Transverse colon (tissue), 4 donors: ENCODE measurements at regions not wholly inside any gene's neighbourhood (a gene's known extent, or its start where the extent isn't known, plus 50 kb on each side); places are given as distances from the start of the nearest gene placed in this dataset.

Source experiments
- DNase-seq: peaks from one replicate; pipeline ENCODE4 v3.0.0-alpha.2; 2019
- H3K27ac ChIP-seq, 4 donors: fragments of 200-600 bp; sonication (generic); 2 replicates each; pipeline ENCODE4 v1.5.1; 2016 to 2018; ENCODE audit warnings: inconsistent platforms in 4 of 4
- H3K27me3 ChIP-seq: fragments of 200-600 bp; sonication (generic); 2 replicates; pipeline ENCODE4 v1.5.1; 2017; ENCODE audit warnings: inconsistent platforms
- H3K36me3 ChIP-seq, 4 donors: fragments of 200-600 bp; sonication (generic); 2 replicates each; pipeline ENCODE4 v1.5.1; 2017 to 2019; ENCODE audit warnings: inconsistent platforms in 4 of 4
- H3K4me1 ChIP-seq, 4 donors: fragments of 200-600 bp; sonication (generic); 2 replicates each; pipeline ENCODE4 v1.5.1; 2017 to 2020; ENCODE audit warnings: inconsistent platforms in 4 of 4
- H3K4me3 ChIP-seq, 4 donors: fragments of 200-600 bp; sonication (generic); 1 replicate in 1 of 4; 2 replicates in 3 of 4; pipeline versions ENCODE4 v1.5.1 to v1.6.1; 2017 to 2019; ENCODE audit warnings: inconsistent platforms in 4 of 4
- H3K9me3 ChIP-seq, 2 donors: fragments of 200-600 bp; sonication (generic); 2 replicates each; pipeline ENCODE4 v1.5.1; 2017 to 2019; ENCODE audit warnings: inconsistent platforms in 2 of 2
- EP300 ChIP-seq: sonication (generic); formaldehyde crosslinking; IDR thresholded peaks from one replicate; pipeline ENCODE4 v1.6.1; 2017; ENCODE audit warnings: antibody characterized with exemption, low read depth
- POLR2A ChIP-seq: fragments of 450-650 bp; IDR thresholded peaks from one replicate; pipeline ENCODE4 v1.6.1; 2016; ENCODE audit warnings: antibody characterized with exemption, mild to moderate bottlenecking, moderate library complexity
- POLR2AphosphoS5 ChIP-seq, 3 donors: sonication (generic); formaldehyde crosslinking; IDR thresholded peaks; one replicate each; pipeline ENCODE4 v1.6.1; 2016; ENCODE audit warnings: antibody characterized with exemption in 3 of 3
- WGBS, 2 donors: methylation state at CpG; one replicate each; pipeline ENCODE4 v1.1.5; 2018; ENCODE audit warnings: low coverage in 1 of 2; 5-methylcytosine and 5-hydroxymethylcytosine counted together
- in situ Hi-C, 4 donors: fragments of 200-750 bp; cut with MboI; loops; one replicate each; pipeline versions ENCODE4 v1.15.0 to v1.15.1; 2017; ENCODE audit warnings: low sequenced_read_pairs in 3 of 4, low pct_ligation_motif_present in 1 of 4, low pct_unique_long_range_greater_than_20kb in 1 of 4
- intact Hi-C: fragments of 100-400 bp; cut with DNase I; formaldehyde crosslinking; loops from one replicate; pipeline ENCODE4 v1.15.1; 2023; ENCODE audit warnings: low total_unique reads
- TF ChIP-seq, protein P1 (sequence below), 5 experiments: fragments of 200-600 bp in 3 of 5; fragments of 450-650 bp in 2 of 5; sonication (generic) in 3 of 5; IDR thresholded peaks; 1 replicate in 2 of 5; 2 replicates in 3 of 5; pipeline ENCODE4 v1.5.1; 2016 to 2017; ENCODE audit warnings: antibody characterized with exemption in 5 of 5, inconsistent platforms in 3 of 5, mild to moderate bottlenecking in 2 of 5, moderate library complexity in 1 of 5

GRCh38 chr13:105492216-105492615 lies 1043.2 kb downstream of the EFNB2 start:
- Histone ChIP-seq H3K4me1 (no peaks in the 10 kb centered on the region), H3K9me3 (no peaks in the 10 kb centered on the region), H3K36me3 (no peaks in the 10 kb centered on the region), H3K4me3 (no peak overlapping the region), H3K27ac (no peak overlapping the region), H3K27me3 (no peaks in the 10 kb centered on the region)
- TF ChIP-seq, protein P1, sequence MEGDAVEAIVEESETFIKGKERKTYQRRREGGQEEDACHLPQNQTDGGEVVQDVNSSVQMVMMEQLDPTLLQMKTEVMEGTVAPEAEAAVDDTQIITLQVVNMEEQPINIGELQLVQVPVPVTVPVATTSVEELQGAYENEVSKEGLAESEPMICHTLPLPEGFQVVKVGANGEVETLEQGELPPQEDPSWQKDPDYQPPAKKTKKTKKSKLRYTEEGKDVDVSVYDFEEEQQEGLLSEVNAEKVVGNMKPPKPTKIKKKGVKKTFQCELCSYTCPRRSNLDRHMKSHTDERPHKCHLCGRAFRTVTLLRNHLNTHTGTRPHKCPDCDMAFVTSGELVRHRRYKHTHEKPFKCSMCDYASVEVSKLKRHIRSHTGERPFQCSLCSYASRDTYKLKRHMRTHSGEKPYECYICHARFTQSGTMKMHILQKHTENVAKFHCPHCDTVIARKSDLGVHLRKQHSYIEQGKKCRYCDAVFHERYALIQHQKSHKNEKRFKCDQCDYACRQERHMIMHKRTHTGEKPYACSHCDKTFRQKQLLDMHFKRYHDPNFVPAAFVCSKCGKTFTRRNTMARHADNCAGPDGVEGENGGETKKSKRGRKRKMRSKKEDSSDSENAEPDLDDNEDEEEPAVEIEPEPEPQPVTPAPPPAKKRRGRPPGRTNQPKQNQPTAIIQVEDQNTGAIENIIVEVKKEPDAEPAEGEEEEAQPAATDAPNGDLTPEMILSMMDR (IDR thresholded peaks at IDR 0.05): no peak
- TF ChIP-seq POLR2AphosphoS5 (IDR thresholded peaks at IDR 0.05): no peak
- no peak for TF ChIP-seq POLR2A
- TF ChIP-seq EP300: no peak
- intact Hi-C loops: no loop called here
- DNase-seq: no peak
- in situ Hi-C loops: no loop called here

GRCh38 chr13:105491345-105491744 lies 1044.1 kb downstream of the EFNB2 start:
- intact Hi-C loops (no loop called here), in situ Hi-C loops (no loop called here)
- Histone ChIP-seq H3K36me3 (no peaks in the 10 kb centered on the region), H3K9me3 (no peaks in the 10 kb centered on the region), H3K27ac (no peak overlapping the region), H3K27me3 (no peaks in the 10 kb centered on the region), H3K4me1 (no peaks in the 10 kb centered on the region), H3K4me3 (no peak overlapping the region)
- WGBS, 2 donors: 69 to 92% methylated on average over 3 of the region's 3 CpGs
- no peak for TF ChIP-seq POLR2AphosphoS5 (IDR thresholded peaks at IDR 0.05)
- TF ChIP-seq EP300: no peak
- TF ChIP-seq, protein P1 (IDR thresholded peaks at IDR 0.05): no peak
- no peak for TF ChIP-seq POLR2A
- no peak for DNase-seq

DNA sequence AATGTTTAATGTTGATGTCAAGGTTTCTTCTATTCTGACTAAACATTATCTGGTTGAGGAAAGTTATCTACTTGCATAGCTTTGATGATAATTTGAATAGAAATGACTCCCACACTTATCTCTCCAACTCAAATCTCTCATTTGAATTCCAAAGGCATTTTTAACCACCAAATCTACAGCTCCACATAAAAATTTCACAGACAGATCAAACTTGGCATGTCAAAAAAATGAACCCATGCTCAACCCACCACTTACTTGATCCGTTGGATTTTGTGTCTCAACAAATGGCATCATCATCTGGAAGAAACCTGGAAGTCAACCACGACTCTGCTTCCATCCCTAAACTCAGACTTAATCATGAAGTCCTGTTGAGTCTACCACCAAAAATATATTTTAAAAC lies 1050.4 kb downstream of the EFNB2 start:
- in situ Hi-C loops: no loop called here
- 73 to 80% methylated on average over 2 of the region's 2 CpGs for WGBS, 2 donors
- no peak for DNase-seq
- no peaks in the 10 kb centered on the region for H3K36me3 ChIP-seq
- no peaks in the 10 kb centered on the region for H3K27me3 ChIP-seq
- no peak overlapping the region for H3K27ac ChIP-seq
- H3K9me3 ChIP-seq: no peaks in the 10 kb centered on the region
- TF ChIP-seq EP300 (no peak), POLR2A (no peak), POLR2AphosphoS5 (IDR thresholded peaks at IDR 0.05) (no peak)
- TF ChIP-seq, protein P1 (IDR thresholded peaks at IDR 0.05): no peak
- no peak overlapping the region for H3K4me3 ChIP-seq
- intact Hi-C loops: no loop called here
- H3K4me1 ChIP-seq: no peaks in the 10 kb centered on the region

DNA sequence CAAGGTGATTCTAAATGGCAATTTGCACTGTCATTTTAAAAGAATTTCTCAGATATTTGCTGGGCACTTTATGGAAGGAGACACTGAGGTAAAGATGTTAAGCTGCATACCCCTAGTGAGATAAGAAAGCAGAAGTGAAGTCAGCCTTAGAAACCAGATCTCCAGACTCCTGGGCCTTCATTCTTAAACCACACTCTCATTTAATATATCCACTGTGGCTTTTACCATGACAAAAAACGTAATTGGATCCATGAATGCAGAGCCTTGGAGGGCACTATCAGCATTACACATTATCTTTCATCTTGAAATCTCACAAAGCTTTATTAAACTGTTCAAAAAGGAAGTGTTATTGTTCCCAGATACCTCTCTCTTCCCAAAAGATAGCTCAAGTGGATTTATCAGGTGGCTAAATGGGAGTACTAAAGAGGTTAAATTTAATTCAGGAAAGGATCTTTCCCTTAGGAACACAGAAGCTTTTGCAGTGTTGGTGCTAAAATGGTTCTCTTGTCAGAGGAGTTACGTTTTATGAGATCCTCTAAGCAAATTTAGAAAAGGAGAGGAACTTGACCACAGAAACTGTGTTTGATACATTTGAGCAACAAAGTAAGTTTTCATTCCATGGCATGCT lies 1060.4 kb downstream of the EFNB2 start:
- H3K9me3 ChIP-seq: no peaks in the 10 kb centered on the region
- no peaks in the 10 kb centered on the region for H3K4me1 ChIP-seq
- in situ Hi-C loops (no loop called here), intact Hi-C loops (no loop called here)
- DNase-seq: no peak
- H3K27me3 ChIP-seq: no peaks in the 10 kb centered on the region
- no peaks in the 10 kb centered on the region for H3K36me3 ChIP-seq
- TF ChIP-seq POLR2A (no peak), POLR2AphosphoS5 (IDR thresholded peaks at IDR 0.05) (no peak), EP300 (no peak)
- TF ChIP-seq, protein P1 (IDR thresholded peaks at IDR 0.05): no peak
- 53 to 63% methylated on average over 2 of the region's 2 CpGs for WGBS, 2 donors
- H3K4me3 ChIP-seq: no peak overlapping the region
- H3K27ac ChIP-seq: no peak overlapping the region
